SK-N-MC (cell line): ENCODE measurements at regions not wholly inside any gene's neighbourhood (a gene's known extent, or its start where the extent isn't known, plus 50 kb on each side); places are given as distances from the start of the nearest gene placed in this dataset.

Source experiments
- EZH2 ChIP-seq: fragments of 200-600 bp; sonication (generic); IDR thresholded peaks from one replicate; pipeline ENCODE4 v1.6.1; 2017; ENCODE audit warnings: antibody characterized with exemption
- POLR2AphosphoS5 ChIP-seq: IDR thresholded peaks from 2 replicates; pipeline ENCODE4 v1.6.1; 2012; ENCODE audit warnings: mild to moderate bottlenecking, low read depth, low read length, borderline replicate concordance

- TF ChIP-seq EZH2 = no peak
- no peak for TF ChIP-seq POLR2AphosphoS5
Measured at GRCh38 chr11:70014291-70014690, 63.8 kb upstream of the ANO1 start.
